C4-2B (cell line): ENCODE measurements at regions not wholly inside any gene's neighbourhood (a gene's known extent, or its start where the extent isn't known, plus 50 kb on each side); places are given as distances from the start of the nearest gene placed in this dataset.
A peak's percentile ranks its signal among the peaks of the same experiment; 100 is the strongest.

ENCODE experiments used
- H3K27ac ChIP-seq: fragments of 450-650 bp; 2 replicates; pipeline ENCODE4 v1.5.1; 2017
- ZFX ChIP-seq: fragments of 450-650 bp; IDR thresholded peaks from 2 replicates; pipeline ENCODE4 v1.6.1; 2017
- TF ChIP-seq, protein P1 (sequence below): fragments of 450-650 bp; conservative IDR thresholded peaks from 2 replicates; pipeline ENCODE4 v1.5.1; 2017; ENCODE audit warnings: mild to moderate bottlenecking

DNA sequence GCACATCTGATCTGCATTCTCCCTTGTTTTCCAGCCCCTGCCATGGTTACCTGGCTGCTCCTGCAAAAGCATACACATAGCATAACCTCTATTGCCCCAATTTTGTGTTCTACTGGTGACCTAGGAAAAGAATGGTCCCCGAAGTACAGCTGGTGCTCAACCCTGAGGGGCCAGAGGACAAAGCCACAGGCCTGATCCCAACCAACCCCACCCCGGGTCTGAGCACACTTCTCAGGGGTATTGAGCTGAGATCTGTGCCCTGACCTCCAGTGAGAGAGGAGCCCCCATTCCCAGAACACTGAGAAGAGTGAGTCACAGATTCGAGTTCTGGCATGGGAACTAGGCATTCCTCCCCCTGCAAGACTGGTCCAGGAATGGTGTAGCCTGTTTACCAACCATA lies 465.5 kb upstream of the ACTRT1 start:
- H3K27ac ChIP-seq = no peak overlapping the region; the same call in 1 of the 2 replicates

DNA sequence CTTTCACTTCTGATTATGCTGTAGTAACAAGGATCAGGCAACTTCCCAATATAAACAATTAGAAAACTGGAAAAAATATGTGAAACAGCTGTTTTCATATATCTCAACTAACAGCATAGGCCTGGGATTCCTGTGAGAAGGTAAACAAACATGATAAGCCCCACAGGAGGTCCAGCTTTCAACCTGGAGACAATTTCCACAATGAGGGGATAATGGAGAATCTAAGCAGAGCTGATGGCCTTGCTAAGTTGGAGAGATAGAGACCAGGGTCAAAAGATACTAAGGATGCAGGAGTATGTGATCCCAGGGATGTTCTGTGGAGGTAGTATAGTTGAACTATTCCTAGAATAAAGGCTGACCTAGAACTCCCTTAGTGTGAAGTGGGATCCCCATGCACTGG lies 452.3 kb upstream of the ACTRT1 start:
- TF ChIP-seq ZFX = no peak
- TF ChIP-seq, protein P1, sequence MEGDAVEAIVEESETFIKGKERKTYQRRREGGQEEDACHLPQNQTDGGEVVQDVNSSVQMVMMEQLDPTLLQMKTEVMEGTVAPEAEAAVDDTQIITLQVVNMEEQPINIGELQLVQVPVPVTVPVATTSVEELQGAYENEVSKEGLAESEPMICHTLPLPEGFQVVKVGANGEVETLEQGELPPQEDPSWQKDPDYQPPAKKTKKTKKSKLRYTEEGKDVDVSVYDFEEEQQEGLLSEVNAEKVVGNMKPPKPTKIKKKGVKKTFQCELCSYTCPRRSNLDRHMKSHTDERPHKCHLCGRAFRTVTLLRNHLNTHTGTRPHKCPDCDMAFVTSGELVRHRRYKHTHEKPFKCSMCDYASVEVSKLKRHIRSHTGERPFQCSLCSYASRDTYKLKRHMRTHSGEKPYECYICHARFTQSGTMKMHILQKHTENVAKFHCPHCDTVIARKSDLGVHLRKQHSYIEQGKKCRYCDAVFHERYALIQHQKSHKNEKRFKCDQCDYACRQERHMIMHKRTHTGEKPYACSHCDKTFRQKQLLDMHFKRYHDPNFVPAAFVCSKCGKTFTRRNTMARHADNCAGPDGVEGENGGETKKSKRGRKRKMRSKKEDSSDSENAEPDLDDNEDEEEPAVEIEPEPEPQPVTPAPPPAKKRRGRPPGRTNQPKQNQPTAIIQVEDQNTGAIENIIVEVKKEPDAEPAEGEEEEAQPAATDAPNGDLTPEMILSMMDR = no peak
- H3K27ac ChIP-seq = no peak overlapping the region

More for the DNA sequence above, 465.5 kb upstream of the ACTRT1 start:
- TF ChIP-seq ZFX = no peak
- TF ChIP-seq, protein P1 = no peak

DNA sequence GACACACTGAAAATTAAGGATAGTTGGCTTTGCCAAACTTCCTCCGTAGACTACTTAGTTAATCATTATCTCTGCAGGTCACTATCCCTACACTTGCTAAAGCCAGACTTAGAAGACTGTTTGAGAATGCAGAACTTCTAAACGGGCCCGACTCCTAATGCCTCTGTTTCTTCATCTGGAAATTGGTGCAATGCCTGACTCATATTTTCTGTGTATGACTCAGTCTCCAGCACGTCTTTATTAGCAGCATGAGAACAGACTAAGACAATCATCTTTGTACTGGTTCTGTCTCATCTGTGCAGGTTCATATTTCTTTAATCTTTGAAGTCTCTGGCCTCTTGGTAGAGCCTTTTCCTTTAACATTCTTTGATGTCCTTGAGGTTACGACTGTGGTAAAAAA lies 411.9 kb upstream of the ACTRT1 start:
- TF ChIP-seq, protein P1 = no peak
- no peak overlapping the region for H3K27ac ChIP-seq

DNA sequence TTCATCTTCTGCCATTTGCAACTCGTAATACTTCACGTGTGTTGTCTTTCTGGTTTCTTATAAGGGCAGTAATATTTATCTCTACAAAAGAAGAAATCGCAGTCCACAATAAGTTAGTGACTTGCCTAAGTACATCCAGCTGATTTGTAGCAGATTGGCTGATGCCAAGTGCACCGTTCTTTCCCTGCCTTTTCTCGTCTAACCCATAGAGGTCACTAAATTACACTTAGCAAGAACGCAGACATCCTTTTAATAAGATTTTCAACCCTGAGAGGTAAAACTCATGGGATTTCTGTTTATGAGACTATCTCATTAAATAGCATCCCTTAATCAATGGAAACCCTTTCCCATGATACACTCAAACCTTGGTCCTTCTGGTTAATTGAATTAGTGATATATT lies 408.6 kb upstream of the ACTRT1 start:
- TF ChIP-seq ZFX = no peak
- TF ChIP-seq, protein P1 = peak; percentile 57

DNA sequence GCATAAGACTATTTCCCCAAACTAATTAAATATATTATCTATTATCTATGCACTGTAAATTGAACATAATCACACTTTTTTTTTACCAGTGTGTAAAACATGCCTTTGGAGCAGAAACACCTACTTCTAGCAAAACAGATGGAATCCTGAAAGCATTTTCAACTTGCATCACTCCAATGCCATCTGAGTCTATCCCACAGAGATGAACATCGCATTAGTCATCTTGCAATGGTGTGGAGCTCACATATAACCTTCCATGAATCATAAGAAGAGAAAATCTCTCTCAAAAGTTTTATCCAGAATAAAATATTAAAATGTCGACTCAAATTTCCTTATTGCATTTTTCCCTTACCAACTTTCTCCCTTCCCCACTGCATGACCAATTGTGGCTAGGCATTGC lies 406.7 kb upstream of the ACTRT1 start:
- TF ChIP-seq, protein P1 = no peak
- no peak for TF ChIP-seq ZFX
- no peak overlapping the region for H3K27ac ChIP-seq

More for the DNA sequence above, 408.6 kb upstream of the ACTRT1 start:
- no peak overlapping the region for H3K27ac ChIP-seq

DNA sequence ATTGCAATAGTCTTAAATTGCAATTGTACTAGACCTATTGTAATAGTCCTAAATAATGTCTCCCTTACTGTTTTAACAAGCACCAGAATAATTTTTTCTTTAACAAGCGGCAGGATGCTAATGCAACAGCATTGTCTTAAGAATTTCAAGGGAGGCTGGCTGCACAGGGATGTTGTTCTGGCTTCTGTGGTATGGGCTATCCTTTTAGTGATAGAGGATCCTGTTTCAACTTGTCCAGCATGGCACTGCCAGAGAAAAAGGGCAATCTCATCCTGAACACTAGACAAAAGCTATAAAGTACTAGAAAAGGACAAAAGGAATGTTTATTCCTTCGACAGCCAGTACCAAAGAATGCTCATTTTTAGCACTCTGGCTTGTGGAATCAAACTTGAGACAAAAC lies 405.5 kb upstream of the ACTRT1 start:
- no peak overlapping the region for H3K27ac ChIP-seq
- TF ChIP-seq ZFX = no peak
- TF ChIP-seq, protein P1 = no peak

DNA sequence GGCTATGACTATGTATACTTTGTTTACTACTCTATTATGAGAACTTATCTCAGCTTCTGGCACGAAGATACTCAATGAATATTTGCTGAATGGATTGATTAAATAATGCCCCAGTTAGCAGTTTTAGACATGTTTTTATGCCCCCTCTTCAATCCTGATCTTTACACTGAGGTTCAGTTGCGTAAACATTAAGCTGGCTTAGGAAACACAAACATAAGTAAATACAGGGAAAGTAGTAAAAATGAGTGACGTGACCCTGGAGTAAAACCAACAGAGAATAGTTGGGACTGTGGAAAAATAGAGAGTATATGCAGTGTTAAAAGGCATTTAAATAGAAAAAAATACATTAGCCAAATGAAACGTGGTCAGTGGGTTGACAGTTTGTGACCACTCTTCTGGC lies 387.0 kb upstream of the ACTRT1 start:
- TF ChIP-seq ZFX = no peak
- TF ChIP-seq, protein P1 = no peak
- no peak overlapping the region for H3K27ac ChIP-seq

DNA sequence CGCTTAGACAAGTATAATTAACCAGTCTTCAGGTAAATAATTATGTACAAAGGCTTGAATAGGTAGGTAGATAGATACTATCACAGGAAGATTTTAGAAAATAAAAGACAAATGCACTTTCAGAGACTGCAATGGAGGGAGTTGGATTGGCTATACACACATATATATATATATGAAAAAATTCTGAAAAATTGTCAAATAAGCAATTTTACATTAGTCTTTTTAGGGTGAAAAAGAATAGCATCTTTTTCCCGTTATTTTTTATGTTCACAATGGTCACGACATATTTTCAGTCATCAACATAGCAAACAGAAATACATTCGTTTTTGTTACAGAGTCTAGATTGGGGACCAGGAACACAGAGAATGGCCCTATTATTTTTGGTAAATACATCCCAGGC lies 385.9 kb upstream of the ACTRT1 start:
- no peak for TF ChIP-seq ZFX
- TF ChIP-seq, protein P1 = no peak
- H3K27ac ChIP-seq = no peak overlapping the region
